Upper lobe of left lung (tissue), 6 donors: ENCODE measurements at regions not wholly inside any gene's neighbourhood (a gene's known extent, or its start where the extent isn't known, plus 50 kb on each side); places are given as distances from the start of the nearest gene placed in this dataset.
A peak's percentile ranks its signal among the peaks of the same experiment; 100 is the strongest.

Source experiments
- ATAC-seq, 2 donors: fragments of 200-7000 bp; cut with Tn5 transposase; one replicate each; pipeline ENCODE4 v1.9.1; 2022; ENCODE audit warnings: mild to moderate bottlenecking in 2 of 2, moderate library complexity in 2 of 2; ENCODE audit not compliant: low FRiP score in 2 of 2
- DNase-seq, 2 donors: peaks; one replicate each; pipeline ENCODE4 v3.0.0-alpha.2; 2019 to 2020
- H3K27ac ChIP-seq, 4 donors: fragments of 200-600 bp; sonication (generic); one replicate each; pipeline ENCODE4 v1.5.1; 2016 to 2019
- H3K27me3 ChIP-seq, 4 donors: fragments of 200-600 bp; sonication (generic); one replicate each; pipeline ENCODE4 v1.5.1; 2017 to 2019
- H3K36me3 ChIP-seq, 4 donors: fragments of 200-600 bp; sonication (generic); one replicate each; pipeline ENCODE4 v1.5.1; 2016 to 2019
- H3K4me1 ChIP-seq, 4 donors: fragments of 200-600 bp; sonication (generic); one replicate each; pipeline ENCODE4 v1.5.1; 2018 to 2019
- H3K4me3 ChIP-seq, 4 donors: fragments of 200-600 bp; sonication (generic); one replicate each; pipeline ENCODE4 v1.5.1; 2017 to 2019; ENCODE audit warnings: mild to moderate bottlenecking in 2 of 4, moderate library complexity in 1 of 4
- H3K9me3 ChIP-seq, 4 donors: fragments of 200-600 bp; sonication (generic); one replicate each; pipeline ENCODE4 v1.5.1; 2018 to 2019
- CTCF ChIP-seq, 6 experiments: fragments of 450-650 bp in 4 of 6; fragments of 200-600 bp in 2 of 6; sonication (generic) in 2 of 6; IDR thresholded peaks; one replicate each; pipeline ENCODE4 v1.5.1; 2016 to 2019; ENCODE audit warnings: antibody characterized with exemption in 6 of 6
- EP300 ChIP-seq, 4 donors: sonication (generic); formaldehyde crosslinking; IDR thresholded peaks; one replicate each; pipeline ENCODE4 v1.5.1; 2017; ENCODE audit warnings: antibody characterized with exemption in 4 of 4, control low read depth in 2 of 4
- POLR2A ChIP-seq, 4 donors: fragments of 450-650 bp; IDR thresholded peaks; one replicate each; pipeline ENCODE4 v1.5.1; 2016 to 2017; ENCODE audit warnings: antibody characterized with exemption in 4 of 4, mild to moderate bottlenecking in 2 of 4
- POLR2AphosphoS5 ChIP-seq, 2 donors: sonication (generic); formaldehyde crosslinking; IDR thresholded peaks; one replicate each; pipeline ENCODE4 v1.5.1; 2017; ENCODE audit warnings: antibody characterized with exemption in 2 of 2
- WGBS, 2 donors: methylation state at CpG; one replicate each; pipeline ENCODE4 v1.1.5; 2017 to 2018; 5-methylcytosine and 5-hydroxymethylcytosine counted together
- donor health status: DM: no; HTN: no; CAD: no; lungs with moderate emphysema.
- donor health status: DM: no; HTN: yes; CAD: no; lungs with severe emphysema.

DNA sequence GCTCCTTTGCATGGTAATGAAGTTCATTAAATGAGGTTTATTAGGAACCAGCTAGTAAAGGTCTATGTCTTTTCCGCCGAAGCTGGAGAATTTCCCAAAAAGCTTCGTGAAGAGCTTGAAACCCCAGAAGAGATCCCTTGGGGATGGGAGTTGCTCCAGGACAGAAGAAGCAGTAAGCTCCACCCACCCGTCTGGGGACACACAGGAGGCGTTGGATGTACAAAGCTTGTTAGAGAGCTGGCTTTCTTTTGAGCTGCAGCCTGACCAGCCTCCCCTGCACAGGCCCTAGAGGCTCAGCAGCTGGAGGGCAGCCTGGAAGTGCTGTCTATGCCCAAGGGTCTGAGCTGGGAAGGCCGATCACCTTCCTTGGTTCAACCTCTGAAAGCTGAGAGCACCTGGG, 147.4 kb upstream of the SDK2 start:
- H3K27me3 ChIP-seq = no peaks in the 10 kb centered on the region
- H3K27ac ChIP-seq = no peak overlapping the region
- peaks cover 0 to 8% (median 0%) of the 10 kb centered on the region in 4 donors for H3K4me1 ChIP-seq
- H3K36me3 ChIP-seq = no peaks in the 10 kb centered on the region
- ATAC-seq = no peak
- H3K9me3 ChIP-seq = no peaks in the 10 kb centered on the region
- no peak for TF ChIP-seq POLR2A (IDR thresholded peaks at IDR 0.05)
- no peak for TF ChIP-seq CTCF (IDR thresholded peaks at IDR 0.05)
- TF ChIP-seq POLR2AphosphoS5 (IDR thresholded peaks at IDR 0.05) = no peak
- TF ChIP-seq EP300 (IDR thresholded peaks at IDR 0.05) = no peak
- no peak for DNase-seq
- H3K4me3 ChIP-seq = no peak overlapping the region
- WGBS, 2 donors = 85 to 96% methylated on average over 6 of the region's 6 CpGs

- H3K4me3 ChIP-seq = no peak overlapping the region
- H3K27me3 ChIP-seq = no peaks in the 10 kb centered on the region
- no peaks in the 10 kb centered on the region for H3K36me3 ChIP-seq
- DNase-seq (no peak), ATAC-seq (no peak)
- no peaks in the 10 kb centered on the region for H3K9me3 ChIP-seq
- TF ChIP-seq CTCF (IDR thresholded peaks at IDR 0.05) (no peak), EP300 (IDR thresholded peaks at IDR 0.05) (no peak), POLR2AphosphoS5 (IDR thresholded peaks at IDR 0.05) (no peak)
- no peak overlapping the region for H3K27ac ChIP-seq
- H3K4me1 ChIP-seq = peaks cover 0 to 11% (median 0%) of the 10 kb centered on the region in 4 donors
- 69 to 81% methylated on average over 4 of the region's 4 CpGs for WGBS, 2 donors
Measured at GRCh38 chr17:73792994-73793393, 148.7 kb upstream of the SDK2 start.

DNA sequence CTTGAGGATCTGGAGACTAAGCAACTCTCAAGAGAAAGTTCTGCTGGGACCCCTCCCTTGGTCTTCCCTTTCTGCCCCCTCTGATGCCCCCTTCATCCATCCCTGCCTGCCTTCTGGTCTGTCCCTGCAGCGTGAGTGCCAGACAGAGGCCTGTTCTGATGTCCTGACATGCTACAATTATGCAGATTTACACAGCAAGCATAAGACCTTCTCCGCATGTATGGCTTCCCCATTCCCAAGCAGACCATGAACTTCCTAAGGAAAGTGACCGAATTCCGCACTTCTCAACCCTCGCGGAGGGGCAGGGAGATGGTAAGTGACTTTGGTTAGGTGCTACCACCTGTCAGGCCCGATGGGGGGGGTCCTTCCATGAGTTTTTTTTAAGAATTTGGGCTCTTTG, 150.1 kb upstream of the SDK2 start:
- H3K4me1 ChIP-seq = peaks cover 0 to 11% (median 0%) of the 10 kb centered on the region in 4 donors
- no peaks in the 10 kb centered on the region for H3K36me3 ChIP-seq
- TF ChIP-seq CTCF (IDR thresholded peaks at IDR 0.05) (no peak), POLR2A (IDR thresholded peaks at IDR 0.05) (no peak)
- H3K27ac ChIP-seq = no peak overlapping the region
- H3K27me3 ChIP-seq = no peaks in the 10 kb centered on the region
- 77 to 87% methylated on average over 7 of the region's 7 CpGs for WGBS, 2 donors
- DNase-seq (no peak), ATAC-seq (no peak)
- H3K4me3 ChIP-seq = no peak overlapping the region
- H3K9me3 ChIP-seq = no peaks in the 10 kb centered on the region

GRCh38 chr17:73795730-73796129, 151.5 kb upstream of the SDK2 start:
- no peaks in the 10 kb centered on the region for H3K36me3 ChIP-seq
- H3K27me3 ChIP-seq = no peaks in the 10 kb centered on the region
- H3K4me1 ChIP-seq = peaks cover 0 to 11% (median 0%) of the 10 kb centered on the region in 4 donors
- DNase-seq (no peak), ATAC-seq (no peak)
- 69 to 76% methylated on average over 2 of the region's 2 CpGs for WGBS, 2 donors
- TF ChIP-seq EP300 (IDR thresholded peaks at IDR 0.05) (no peak), POLR2A (IDR thresholded peaks at IDR 0.05) (no peak), CTCF (IDR thresholded peaks at IDR 0.05) (no peak), POLR2AphosphoS5 (IDR thresholded peaks at IDR 0.05) (no peak)
- no peak overlapping the region for H3K27ac ChIP-seq
- H3K4me3 ChIP-seq = no peak overlapping the region
- H3K9me3 ChIP-seq = no peaks in the 10 kb centered on the region

- ATAC-seq = peak in 1 of 2 donors; percentile 4
- DNase-seq = no peak
- H3K36me3 ChIP-seq = no peaks in the 10 kb centered on the region
- H3K27ac ChIP-seq = peak overlapping the region in 1 of 4 donors; percentile 42
- H3K4me3 ChIP-seq = no peak overlapping the region
- no peak for TF ChIP-seq POLR2AphosphoS5 (IDR thresholded peaks at IDR 0.05)
- TF ChIP-seq EP300 (IDR thresholded peaks at IDR 0.05) = no peak
- TF ChIP-seq POLR2A (IDR thresholded peaks at IDR 0.05) = no peak
- TF ChIP-seq CTCF (IDR thresholded peaks at IDR 0.05) = no peak
- H3K27me3 ChIP-seq = no peaks in the 10 kb centered on the region
- H3K4me1 ChIP-seq = peaks cover 0 to 11% (median 0%) of the 10 kb centered on the region in 4 donors
- WGBS, 2 donors = 59 to 86% methylated on average over 4 of the region's 4 CpGs
- H3K9me3 ChIP-seq = no peaks in the 10 kb centered on the region
Measured at GRCh38 chr17:73797594-73798110, 153.4 kb upstream of the SDK2 start.
